PFSK-1 (cell line): ENCODE measurements at regions not wholly inside any gene's neighbourhood (a gene's known extent, or its start where the extent isn't known, plus 50 kb on each side); places are given as distances from the start of the nearest gene placed in this dataset.

Experiments used
- POLR2AphosphoS5 ChIP-seq: IDR thresholded peaks from 2 replicates; pipeline ENCODE4 v1.6.1; 2012; ENCODE audit warnings: low read depth, mild to moderate bottlenecking, control low read depth, low read length, moderate library complexity
- SIN3A ChIP-seq: IDR thresholded peaks from 2 replicates; pipeline ENCODE4 v1.6.1; 2012; ENCODE audit warnings: mild to moderate bottlenecking, low read length, moderate library complexity, borderline replicate concordance; ENCODE audit not compliant: insufficient read depth
- TF ChIP-seq, protein P1 (sequence below), 2 experiments: IDR thresholded peaks; 2 replicates each; pipeline versions ENCODE4 v1.6.1 to v1.8.0; 2011 to 2012; ENCODE audit warnings: low read depth in 2 of 2, low read length in 2 of 2, control low read depth in 1 of 2, inconsistent platforms in 1 of 2, mild to moderate bottlenecking in 1 of 2, moderate library complexity in 1 of 2; ENCODE audit not compliant: insufficient read depth in 1 of 2

DNA sequence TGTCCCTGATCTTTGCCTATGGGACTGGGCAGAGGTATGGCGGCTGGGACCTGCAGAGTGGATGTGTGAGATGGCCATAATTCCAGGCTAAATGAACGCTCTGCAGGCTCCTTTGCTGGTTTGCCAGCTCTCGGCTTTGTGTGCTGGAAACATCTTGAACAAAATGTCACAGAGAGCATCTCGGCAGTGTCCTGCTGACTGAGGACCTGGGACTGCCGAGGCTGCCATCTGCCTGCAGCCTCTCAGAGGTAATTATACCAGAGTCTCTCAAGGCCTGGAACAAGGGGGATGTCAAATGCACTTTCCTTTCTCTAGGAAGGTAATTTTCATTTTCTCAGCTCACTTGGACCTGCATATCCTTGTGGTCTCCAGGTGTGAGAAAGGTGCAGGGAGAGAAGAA lies 354.2 kb downstream of the PDCD6IP start:
- no peak for TF ChIP-seq SIN3A
- no peak for TF ChIP-seq POLR2AphosphoS5
- TF ChIP-seq, protein P1, sequence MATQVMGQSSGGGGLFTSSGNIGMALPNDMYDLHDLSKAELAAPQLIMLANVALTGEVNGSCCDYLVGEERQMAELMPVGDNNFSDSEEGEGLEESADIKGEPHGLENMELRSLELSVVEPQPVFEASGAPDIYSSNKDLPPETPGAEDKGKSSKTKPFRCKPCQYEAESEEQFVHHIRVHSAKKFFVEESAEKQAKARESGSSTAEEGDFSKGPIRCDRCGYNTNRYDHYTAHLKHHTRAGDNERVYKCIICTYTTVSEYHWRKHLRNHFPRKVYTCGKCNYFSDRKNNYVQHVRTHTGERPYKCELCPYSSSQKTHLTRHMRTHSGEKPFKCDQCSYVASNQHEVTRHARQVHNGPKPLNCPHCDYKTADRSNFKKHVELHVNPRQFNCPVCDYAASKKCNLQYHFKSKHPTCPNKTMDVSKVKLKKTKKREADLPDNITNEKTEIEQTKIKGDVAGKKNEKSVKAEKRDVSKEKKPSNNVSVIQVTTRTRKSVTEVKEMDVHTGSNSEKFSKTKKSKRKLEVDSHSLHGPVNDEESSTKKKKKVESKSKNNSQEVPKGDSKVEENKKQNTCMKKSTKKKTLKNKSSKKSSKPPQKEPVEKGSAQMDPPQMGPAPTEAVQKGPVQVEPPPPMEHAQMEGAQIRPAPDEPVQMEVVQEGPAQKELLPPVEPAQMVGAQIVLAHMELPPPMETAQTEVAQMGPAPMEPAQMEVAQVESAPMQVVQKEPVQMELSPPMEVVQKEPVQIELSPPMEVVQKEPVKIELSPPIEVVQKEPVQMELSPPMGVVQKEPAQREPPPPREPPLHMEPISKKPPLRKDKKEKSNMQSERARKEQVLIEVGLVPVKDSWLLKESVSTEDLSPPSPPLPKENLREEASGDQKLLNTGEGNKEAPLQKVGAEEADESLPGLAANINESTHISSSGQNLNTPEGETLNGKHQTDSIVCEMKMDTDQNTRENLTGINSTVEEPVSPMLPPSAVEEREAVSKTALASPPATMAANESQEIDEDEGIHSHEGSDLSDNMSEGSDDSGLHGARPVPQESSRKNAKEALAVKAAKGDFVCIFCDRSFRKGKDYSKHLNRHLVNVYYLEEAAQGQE (IDR thresholded peaks at IDR 0.05; ENCODE audit: insufficient read depth in 1 of 2, low read depth in 2 of 2, low read length in 2 of 2): no peak
